DOHH2 (cell line): ENCODE measurements at regions not wholly inside any gene's neighbourhood (a gene's known extent, or its start where the extent isn't known, plus 50 kb on each side); places are given as distances from the start of the nearest gene placed in this dataset.

Source experiments
- H3F3A ChIP-seq: fragments of 200-600 bp; sonication (generic), shearing (Covaris generic); 2 replicates; pipeline ENCODE4 v1.6.0; 2016; ENCODE audit warnings: antibody characterized with exemption, mild to moderate bottlenecking; ENCODE audit not compliant: control insufficient read depth, insufficient read depth
- H3K27ac ChIP-seq: fragments of 200-600 bp; sonication (generic); 2 replicates; pipeline ENCODE4 v1.5.1; 2014; ENCODE audit warnings: low read depth, mild to moderate bottlenecking, low read length, moderate library complexity
- H3K27me3 ChIP-seq: fragments of 200-600 bp; sonication (generic); 2 replicates; pipeline ENCODE4 v1.6.1; 2014; ENCODE audit warnings: mild to moderate bottlenecking, low read length, mixed read lengths; ENCODE audit not compliant: control insufficient read depth
- H3K36me3 ChIP-seq: fragments of 200-600 bp; sonication (generic); 2 replicates; pipeline ENCODE4 v1.6.1; 2014; ENCODE audit warnings: mild to moderate bottlenecking, low read length, moderate library complexity, mixed read lengths; ENCODE audit not compliant: control insufficient read depth
- H3K4me1 ChIP-seq: fragments of 200-600 bp; sonication (generic); 2 replicates; pipeline ENCODE4 v1.6.1; 2014; ENCODE audit warnings: mild to moderate bottlenecking, low read length, mixed read lengths; ENCODE audit not compliant: control insufficient read depth
- H3K4me2 ChIP-seq: fragments of 200-600 bp; sonication (generic); 2 replicates; pipeline ENCODE4 v1.6.0; 2014; ENCODE audit warnings: mild to moderate bottlenecking, low read length, moderate library complexity
- H3K4me3 ChIP-seq: fragments of 200-600 bp; sonication (generic); 2 replicates; pipeline ENCODE4 v1.5.1; 2014; ENCODE audit warnings: mild to moderate bottlenecking, low read length, mixed read lengths
- H3K79me2 ChIP-seq: fragments of 200-600 bp; sonication (generic); 2 replicates; pipeline ENCODE4 v1.6.1; 2014; ENCODE audit warnings: mild to moderate bottlenecking, low read length, mixed read lengths; ENCODE audit not compliant: control insufficient read depth
- H3K9me2 ChIP-seq: fragments of 200-600 bp; sonication (generic); replicated peaks from 2 replicates; pipeline ENCODE4 v1.6.1; 2014; ENCODE audit warnings: mild to moderate bottlenecking, low read length, mixed read lengths; ENCODE audit not compliant: control insufficient read depth
- H3K9me3 ChIP-seq: fragments of 200-600 bp; sonication (generic); 2 replicates; pipeline ENCODE4 v1.6.1; 2014; ENCODE audit warnings: antibody characterized with exemption, low read length, mixed read lengths; ENCODE audit not compliant: control insufficient read depth, insufficient read depth
- H4K20me1 ChIP-seq: fragments of 200-600 bp; sonication (generic); 2 replicates; pipeline ENCODE4 v1.6.0; 2014; ENCODE audit warnings: low read depth, mild to moderate bottlenecking, antibody characterized with exemption, low read length, moderate library complexity; ENCODE audit not compliant: control insufficient read depth, insufficient read depth
- CTCF ChIP-seq: fragments of 200-600 bp; sonication (generic); IDR thresholded peaks from one replicate; pipeline ENCODE4 v1.5.1; 2014; ENCODE audit warnings: antibody characterized with exemption, mild to moderate bottlenecking, low read depth, low read length; ENCODE audit not compliant: poor library complexity, severe bottlenecking
- EZH2phosphoT487 ChIP-seq: fragments of 200-600 bp; sonication (generic); IDR thresholded peaks from 2 replicates; pipeline ENCODE4 v1.6.1; 2017; ENCODE audit warnings: borderline replicate concordance, mild to moderate bottlenecking, antibody characterized with exemption, low read length, moderate library complexity, mixed read lengths

GRCh38 chr5:167614294-167615021 is 677.0 kb upstream of the WWC1 start:
- H3K9me3 ChIP-seq, result no peaks in the 10 kb centered on the region
- no peaks in the 10 kb centered on the region for H3K27me3 ChIP-seq
- H3K9me2 ChIP-seq, result no peaks in the 10 kb centered on the region
- TF ChIP-seq EZH2phosphoT487 (no peak), CTCF (no peak)
- no peaks in the 10 kb centered on the region for H4K20me1 ChIP-seq
- no peaks in the 10 kb centered on the region for H3K36me3 ChIP-seq
- H3K4me2 ChIP-seq, result no peak overlapping the region
- H3K27ac ChIP-seq, result no peak overlapping the region
- no peak overlapping the region for H3K4me3 ChIP-seq
- no peaks in the 10 kb centered on the region for H3K4me1 ChIP-seq
- no peaks in the 10 kb centered on the region for H3F3A ChIP-seq
- no peaks in the 10 kb centered on the region for H3K79me2 ChIP-seq

GRCh38 chr5:167616043-167616890 is 675.2 kb upstream of the WWC1 start:
- H3K36me3 ChIP-seq, result no peaks in the 10 kb centered on the region
- no peaks in the 10 kb centered on the region for H3K9me3 ChIP-seq
- H3K4me3 ChIP-seq, result no peak overlapping the region
- no peaks in the 10 kb centered on the region for H3K27me3 ChIP-seq
- H3K9me2 ChIP-seq, result no peaks in the 10 kb centered on the region
- no peak overlapping the region for H3K4me2 ChIP-seq
- no peaks in the 10 kb centered on the region for H3K79me2 ChIP-seq
- no peak overlapping the region for H3K27ac ChIP-seq
- no peaks in the 10 kb centered on the region for H3F3A ChIP-seq
- no peaks in the 10 kb centered on the region for H3K4me1 ChIP-seq
- no peaks in the 10 kb centered on the region for H4K20me1 ChIP-seq
- TF ChIP-seq CTCF (no peak), EZH2phosphoT487 (no peak)

- Histone ChIP-seq H3K4me1 (no peaks in the 10 kb centered on the region), H3K9me2 (no peaks in the 10 kb centered on the region), H4K20me1 (no peaks in the 10 kb centered on the region), H3K27ac (no peak overlapping the region), H3K27me3 (no peaks in the 10 kb centered on the region), H3K4me3 (no peak overlapping the region), H3F3A (no peaks in the 10 kb centered on the region), H3K9me3 (peaks cover 4% of the 10 kb centered on the region; the same call in 1 of the 2 replicates), H3K36me3 (no peaks in the 10 kb centered on the region), H3K4me2 (no peak overlapping the region), H3K79me2 (no peaks in the 10 kb centered on the region)
- no peak for TF ChIP-seq CTCF
- TF ChIP-seq EZH2phosphoT487, result no peak
Measured at GRCh38 chr5:167623354-167623753, 668.1 kb upstream of the WWC1 start.
